Stimulated activated CD8-positive, alpha-beta memory T cell treated with anti-CD3 and anti-CD28 coated beads, Interleukin-4, amount 100 ng/mL, for 24 hours (primary cell): ENCODE measurements at regions not wholly inside any gene's neighbourhood (a gene's known extent, or its start where the extent isn't known, plus 50 kb on each side); places are given as distances from the start of the nearest gene placed in this dataset.
"Not testable (repeated sequence)": the region's sequence is repeated elsewhere in the genome, so short reads cannot be mapped to it uniquely, and the experiment has no call there.

Experiments used
- DNase-seq: peaks from one replicate; pipeline ENCODE4 v3.0.0-alpha.2; 2020; ENCODE audit warnings: low read depth

DNA sequence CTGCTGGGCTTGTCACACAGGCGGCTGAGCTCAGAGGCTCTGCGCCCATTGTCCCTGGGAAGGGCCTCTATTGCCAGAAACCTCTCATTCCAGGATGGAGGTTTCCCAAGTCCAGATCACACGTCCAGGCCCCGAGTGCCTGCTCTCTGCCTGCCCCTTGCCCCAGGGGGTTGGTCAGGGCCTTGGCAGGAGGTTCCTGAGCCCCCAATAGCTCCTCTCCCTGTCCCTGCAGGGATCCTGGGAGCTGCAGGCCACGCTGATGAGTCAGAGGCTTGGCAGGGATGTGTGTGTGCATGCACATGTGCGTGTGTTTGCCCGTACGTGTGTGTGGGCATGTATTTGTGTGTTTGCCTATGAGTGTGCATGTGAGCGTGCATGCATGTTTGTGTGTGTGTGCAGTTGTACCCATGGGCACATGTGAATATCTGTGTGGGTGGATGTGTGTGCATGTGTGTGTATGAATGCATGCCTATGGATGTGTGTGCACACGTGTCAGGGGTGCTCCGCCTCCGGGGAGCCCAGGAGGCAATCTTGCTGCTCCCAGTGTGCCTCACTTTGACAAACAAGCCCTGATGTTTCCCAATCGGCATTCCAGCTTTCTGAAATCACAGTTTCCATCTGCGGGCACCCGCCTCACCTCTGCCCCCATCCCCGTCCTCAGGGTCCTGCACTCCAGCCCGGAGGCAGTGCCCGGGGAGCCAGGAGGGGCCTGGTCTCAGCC is 98.4 kb upstream of the GSE1 start:
- no peak for DNase-seq

DNA sequence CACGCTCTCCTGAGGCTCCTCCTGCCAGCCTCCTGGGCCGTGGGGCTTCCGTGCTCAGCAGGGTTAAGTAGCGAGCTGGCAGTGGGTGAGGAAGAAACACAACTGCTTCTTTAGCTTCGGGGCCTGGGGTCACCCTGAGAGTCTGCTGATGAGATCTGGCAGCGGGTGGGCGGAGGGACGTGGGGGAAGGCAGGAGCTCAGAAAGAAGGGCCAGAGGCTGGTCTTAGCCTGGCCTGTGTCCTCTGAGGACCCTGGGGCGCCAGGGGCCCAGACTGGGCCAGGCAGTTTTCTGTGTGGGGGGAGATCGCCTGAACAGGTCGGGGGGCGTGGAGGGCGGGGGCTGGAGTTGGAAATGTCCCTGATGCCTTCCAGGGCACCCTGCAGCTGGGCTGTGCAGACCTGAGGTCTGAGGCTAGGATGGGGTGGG is 97.8 kb upstream of the GSE1 start:
- DNase-seq, result no peak

DNA sequence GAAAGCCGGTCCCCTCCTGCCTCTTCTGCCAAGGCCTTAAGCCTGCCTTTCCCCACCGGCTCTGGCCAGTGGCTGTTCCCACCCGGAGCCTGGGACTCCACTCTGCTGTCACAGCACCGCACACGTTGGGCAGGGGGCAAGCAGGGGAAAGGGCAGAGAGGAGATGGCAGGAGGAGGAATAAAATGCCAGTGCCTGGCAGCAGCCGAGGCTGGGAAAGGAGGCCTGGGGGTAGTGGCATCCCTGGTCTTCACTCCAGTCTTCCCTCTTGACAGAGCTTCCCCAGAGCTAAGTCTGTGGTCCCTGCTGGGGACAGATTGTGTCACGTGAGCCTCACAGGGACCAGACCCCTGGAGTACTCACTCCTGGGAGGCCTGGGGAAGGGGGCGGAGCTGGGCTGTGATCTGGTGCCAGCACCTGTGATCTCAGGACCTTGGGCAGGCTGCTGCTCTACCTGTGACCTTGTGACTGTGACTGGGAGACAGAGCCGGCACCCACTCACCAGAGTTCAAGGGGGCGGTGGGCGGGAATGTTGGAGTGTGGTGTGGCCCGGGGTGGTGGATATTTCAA is 97.2 kb upstream of the GSE1 start:
- DNase-seq, result no peak

DNA sequence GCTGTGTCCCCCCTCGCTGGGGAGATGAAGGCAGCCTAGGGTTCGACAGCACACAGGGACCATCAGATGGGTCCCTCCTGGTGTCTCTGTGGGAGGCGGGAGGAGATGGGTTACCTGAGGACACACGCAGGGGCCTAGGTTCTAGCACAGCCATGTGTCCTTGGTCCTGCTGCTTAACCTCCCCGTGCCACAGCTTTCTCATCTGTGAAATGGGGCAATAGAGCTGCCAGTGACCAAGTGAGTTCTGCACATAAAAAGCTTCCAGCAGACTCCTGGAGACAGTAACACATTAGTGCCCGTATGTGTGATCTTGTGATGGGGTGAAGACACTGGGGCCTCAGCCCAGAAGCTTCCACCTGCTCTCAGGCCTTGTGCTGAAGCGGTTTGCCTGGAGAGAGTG is 96.0 kb upstream of the GSE1 start:
- DNase-seq, result no peak

DNA sequence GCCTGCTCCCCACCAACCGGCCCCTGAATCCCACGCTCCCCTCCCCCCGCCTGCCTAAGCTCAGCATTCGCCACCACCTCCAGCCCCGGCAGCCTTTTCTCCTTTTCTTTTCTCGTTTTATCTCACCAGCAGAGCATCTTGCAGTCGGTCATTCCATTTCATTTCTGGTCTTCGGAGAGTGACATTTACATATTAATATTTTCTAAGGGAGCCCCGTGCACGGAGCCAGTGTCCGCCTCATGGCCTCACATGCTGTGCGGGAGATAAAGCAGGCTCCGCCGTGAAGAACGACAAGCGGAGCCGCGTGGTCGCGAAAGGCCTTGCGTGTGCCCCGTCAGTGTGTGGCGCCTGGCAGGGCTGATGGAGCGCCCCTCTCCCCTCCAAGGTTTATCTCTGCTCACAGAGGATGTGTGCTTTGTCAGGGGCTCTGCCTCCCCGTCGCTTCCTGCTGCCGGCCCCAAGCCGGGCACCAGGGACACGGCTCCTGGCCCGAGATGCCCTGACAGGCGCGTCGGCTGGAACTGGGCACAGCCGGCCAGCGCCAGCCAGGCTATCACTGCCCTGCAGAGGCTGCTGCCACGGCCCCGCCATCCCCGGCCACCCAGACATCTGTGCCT is 95.5 kb upstream of the GSE1 start:
- DNase-seq, result no peak

DNA sequence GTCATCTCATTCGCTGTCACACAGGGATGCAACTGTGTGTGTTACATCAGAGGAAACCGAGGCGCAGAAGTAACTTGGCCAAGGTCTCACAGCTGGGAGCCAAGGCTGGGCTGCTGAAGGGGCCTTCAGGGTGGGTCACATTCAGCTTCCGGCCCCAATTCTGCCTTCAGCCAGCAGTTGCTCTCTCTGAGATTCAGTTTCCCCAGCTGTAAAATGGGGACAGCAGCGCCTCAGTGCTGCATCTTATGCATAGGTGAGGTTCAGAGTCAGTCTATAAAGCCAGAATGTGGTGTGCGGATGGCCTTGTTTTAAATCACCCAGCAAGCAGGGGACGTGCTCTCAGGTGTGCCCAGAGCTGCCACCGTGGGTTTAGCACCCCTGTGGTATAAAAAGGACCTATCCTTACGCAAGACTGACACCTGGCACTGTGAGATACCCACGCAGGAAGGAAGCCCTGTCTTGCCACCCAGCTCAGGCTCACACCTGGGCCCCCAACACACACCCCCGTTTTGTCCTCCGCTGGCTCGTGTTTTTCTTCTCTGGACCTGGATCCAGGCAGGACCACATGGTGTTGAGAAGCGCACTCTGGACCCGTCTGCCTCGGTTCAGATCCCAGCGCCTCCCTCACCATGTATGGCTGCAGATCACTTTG is 94.6 kb upstream of the GSE1 start:
- no peak for DNase-seq

DNA sequence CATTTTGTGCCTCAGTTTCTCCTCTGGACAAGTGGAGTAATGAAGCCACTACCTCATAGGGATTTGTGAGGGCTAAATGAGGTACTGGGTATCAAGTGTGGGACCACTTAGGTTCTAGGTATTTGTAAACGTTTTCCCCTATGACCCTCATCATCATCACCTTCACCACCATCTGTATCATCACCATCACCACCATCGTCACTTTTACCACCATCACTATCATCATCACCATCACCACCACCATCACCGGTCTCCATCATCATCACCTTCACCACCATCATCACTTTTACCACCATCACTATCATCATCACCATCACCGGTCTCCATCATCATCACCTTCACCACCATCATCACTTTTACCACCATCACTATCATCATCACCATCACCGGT is 94.1 kb upstream of the GSE1 start:
- DNase-seq, result not testable (repeated sequence)

DNA sequence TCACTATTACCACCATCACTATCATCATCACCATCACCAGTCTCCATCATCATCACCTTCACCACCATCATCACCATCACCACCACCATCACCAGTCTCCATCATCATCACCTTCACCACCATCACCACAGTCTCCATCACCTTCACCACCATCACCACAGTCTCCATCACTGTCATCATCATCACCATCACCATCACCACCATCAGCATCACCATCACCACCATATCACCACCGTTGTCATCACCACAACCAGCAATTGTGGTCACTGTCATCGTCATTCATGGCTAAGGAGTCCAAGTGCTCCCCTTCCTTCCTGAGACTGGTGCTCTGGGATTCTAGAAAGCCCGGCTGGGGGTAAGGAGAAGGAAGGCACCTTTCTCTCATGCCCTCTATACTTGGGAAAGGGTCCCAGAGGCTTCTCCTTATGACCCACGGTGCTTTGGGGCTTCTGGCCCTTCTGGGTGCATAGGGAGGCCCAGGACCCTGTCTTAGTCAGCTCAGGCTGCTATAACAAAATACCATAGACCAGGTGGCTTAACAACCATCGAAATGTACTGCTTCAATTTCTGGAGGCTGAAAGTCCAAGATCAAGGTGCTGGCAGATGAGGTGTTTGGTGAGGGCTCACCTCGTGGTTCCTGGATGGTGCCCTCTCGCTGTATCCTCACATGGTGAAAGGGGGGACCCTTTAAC is 93.4 kb upstream of the GSE1 start:
- DNase-seq, result no peak

DNA sequence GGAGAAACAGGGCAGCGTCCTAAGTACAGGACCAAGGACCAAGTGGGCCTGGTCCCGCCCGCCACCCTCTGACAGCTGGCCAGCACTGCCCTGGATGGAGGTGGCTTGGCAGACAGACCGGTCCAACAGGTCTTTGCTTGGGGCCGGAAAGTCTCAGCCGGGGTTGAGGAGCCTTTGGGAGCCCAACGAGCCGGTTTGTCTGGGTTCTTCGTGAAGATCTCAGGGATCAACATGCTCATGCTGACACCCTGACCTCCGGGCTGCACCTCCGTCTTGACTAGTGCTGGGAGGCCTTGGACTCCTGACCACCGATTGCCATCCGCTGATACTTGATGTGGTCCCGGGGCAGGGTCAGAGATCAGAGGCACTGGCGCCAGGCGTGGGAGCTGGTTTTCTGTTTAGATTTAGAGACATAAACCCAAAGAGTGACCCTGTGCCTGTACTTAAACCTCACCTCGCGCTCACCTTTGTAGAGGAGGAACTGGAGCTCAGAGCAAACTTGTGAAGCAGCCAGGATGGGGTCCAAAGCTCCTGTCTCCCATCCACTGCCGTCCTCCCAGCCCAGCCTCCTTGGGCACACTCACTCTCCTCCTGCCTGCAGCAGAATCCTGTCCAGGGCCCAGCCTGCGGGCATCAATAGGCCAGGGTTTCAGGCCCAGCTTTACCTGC is 92.1 kb upstream of the GSE1 start:
- DNase-seq, result no peak

DNA sequence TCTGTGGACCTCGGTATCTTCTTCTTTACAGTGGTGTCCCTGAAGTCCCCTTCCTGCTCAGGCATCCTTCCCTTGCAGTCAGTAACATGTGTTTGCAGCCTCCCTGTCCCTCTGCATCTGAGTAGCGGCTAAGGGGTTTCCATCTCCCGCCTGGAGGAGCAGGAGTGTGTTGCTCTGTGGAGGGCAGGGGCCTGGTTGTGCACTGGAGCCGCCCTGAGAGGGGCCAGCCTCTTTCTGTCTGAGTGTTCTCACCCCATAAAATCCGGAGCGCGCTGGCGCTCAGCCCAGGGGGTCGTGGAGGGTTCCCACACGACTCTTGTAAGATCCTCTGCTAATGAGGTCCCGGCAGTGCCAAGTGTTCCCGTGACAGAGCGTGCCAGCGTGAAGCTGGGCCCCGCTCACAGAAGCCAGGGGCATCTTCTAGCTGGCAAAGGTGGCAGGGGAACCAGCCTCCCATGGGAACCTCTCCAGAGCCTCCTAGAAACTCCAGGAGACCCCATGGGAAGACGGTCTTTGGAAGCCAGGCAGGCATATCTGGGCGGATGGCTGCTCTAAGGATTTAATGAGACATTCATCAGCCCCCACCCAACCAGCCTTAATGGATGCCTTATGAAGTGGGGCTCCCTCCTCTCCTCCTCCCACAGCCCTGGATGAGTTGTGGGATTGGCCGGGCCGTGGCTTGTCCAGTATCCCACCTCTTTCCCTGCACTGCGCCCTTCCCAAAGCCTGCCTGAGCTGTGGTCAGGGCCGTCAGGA is 91.4 kb upstream of the GSE1 start:
- DNase-seq, result no peak

DNA sequence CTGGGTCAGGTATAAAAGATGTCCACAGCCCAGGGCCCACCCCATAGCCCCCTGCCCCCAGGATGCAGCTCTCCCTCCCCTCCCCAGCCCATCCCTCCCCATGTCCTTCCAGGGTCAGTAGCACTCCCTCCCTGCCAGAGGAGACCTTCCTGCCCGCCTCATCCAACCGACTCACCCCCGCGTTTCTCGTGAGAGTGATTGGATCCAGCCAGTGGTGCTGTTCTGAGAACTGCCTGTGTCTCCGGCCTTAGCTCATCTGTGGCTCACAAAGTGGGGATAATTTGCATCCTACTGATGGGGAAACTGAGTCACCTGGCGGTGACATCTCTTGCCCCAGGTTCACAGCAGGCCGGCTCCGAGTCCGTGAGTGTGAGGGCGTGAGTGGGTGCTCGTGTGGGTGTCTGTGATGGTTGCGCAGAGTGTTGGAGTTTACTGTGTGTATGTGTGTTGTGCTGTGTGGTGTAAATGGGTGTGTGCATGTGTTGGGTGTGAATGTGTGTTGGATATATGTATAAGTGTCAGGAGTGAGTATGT is 90.7 kb upstream of the GSE1 start:
- no peak for DNase-seq

DNA sequence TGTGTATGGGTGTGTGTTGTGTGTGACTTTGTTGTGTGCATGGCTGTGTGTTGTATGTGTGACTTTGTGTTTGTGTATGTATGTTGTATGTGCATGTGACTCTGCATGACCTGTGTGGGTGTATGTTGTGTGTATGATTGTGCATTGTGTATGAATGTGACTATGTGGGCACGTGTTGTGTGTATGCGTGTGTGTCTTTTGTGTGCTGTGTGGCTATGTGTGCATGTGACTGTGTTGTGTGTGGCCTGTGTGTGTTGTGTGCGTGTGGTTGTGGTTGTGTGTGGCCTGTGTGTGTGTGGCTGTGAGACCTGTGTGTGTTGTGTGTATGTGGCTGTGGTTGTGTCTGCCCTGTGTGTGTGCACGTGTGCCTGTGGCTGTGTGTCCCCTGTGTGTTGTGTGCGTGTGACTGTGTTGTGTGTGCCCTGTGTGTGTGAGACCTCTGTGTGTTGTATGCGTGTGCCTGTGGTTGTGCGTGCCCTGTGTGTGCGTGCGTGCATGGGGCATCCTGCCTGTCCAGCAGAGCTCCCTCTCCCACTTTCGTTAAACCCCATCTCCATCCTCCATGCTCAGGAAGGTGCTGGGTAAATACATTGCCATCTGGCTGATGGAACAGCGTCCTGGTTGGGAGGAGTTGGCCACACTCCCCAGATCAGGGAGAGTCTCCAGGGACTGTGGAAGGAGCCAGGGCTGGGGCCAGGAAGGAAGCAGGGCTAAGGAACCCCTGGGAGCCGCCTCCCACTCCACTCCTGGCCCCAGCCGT is 90.1 kb upstream of the GSE1 start:
- DNase-seq, result no peak

DNA sequence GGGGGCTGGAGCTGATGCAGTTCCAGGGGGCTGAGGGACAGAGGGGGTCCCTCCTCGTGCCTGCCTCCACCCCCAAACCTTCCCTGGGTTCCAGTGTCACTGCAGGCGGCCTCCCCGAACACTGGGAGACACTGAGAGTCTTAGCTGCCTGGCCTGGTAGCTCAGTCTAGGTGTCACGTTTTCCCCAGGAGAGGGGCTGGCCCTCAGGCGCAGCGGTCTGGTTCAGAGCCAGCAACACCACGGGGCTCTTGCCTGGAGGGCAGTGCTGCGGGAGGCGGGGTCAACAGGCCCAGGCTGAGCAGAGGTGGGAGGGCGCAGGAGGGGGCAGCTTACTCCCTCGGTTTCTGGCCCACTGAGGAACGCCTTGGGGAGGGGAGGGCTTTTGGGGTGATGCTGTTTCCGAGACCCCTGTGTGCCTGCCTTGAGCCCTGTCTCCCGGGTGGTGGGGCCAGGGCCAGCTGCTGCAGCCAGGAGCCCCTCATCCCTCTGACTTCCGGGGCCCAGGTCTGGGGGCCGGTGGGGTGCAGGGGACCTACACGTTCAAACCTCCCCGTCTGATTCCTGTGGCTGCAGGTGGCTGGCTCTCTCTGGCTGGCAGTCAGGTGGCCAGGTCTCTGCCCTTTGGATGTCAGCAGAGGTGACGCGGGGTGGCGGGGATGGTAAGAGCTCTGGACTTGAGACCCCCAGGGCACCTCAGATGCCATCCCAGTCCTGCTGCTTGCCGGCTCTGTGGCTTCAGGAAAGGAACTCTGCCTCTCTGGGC is 89.3 kb upstream of the GSE1 start:
- DNase-seq, result no peak

DNA sequence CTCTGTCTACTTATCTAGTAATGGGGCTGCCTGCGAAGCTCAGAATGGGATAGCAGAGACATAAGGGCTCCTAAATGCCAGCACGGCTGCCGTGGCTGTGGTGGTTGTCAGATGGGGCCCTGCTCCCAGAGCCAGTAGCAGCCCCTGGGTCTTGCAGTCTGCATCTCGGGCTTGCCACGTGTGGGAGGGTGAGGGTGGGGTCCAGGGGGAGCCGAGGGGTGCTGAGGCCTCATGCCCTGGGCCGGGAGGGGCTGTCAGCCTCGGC is 88.8 kb upstream of the GSE1 start:
- no peak for DNase-seq

DNA sequence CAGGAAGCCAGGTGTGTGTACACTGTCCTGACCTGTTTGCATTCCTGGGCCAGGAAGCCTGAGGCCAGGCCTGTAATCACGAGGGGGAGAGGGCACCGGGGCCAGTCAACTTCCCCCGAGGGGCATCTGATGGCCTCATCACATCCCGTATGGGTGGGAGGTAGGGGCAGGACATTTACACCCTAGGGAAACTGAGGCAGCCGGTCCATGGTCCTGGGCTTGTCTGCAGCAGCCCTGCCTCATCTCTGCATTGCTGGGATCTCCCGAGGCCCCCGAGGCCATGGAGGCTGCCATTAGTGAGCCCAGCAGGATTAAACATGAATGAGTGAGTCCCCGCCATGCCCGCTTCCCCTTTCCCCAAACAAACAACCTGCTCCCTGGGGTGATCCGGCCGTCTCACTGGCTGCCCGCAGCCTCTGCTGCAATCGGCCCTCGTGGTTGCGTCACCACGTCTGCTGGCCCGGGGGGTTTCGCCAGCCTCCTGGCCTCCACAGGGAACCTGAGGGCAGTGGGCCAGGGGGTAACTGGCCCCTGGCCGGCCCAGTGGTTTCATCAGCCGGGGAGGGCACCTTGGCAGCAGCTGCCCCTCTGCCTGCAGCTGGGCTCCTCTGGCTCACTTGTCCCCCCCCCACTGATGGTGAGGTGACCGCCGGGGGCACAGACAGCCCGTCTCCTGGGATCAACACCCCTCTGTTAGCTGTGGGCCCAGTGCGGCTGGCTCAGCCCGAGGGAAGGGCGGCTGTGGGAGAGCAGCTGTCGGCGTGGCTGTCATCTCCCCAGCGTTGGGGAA is 88.3 kb upstream of the GSE1 start:
- no peak for DNase-seq

DNA sequence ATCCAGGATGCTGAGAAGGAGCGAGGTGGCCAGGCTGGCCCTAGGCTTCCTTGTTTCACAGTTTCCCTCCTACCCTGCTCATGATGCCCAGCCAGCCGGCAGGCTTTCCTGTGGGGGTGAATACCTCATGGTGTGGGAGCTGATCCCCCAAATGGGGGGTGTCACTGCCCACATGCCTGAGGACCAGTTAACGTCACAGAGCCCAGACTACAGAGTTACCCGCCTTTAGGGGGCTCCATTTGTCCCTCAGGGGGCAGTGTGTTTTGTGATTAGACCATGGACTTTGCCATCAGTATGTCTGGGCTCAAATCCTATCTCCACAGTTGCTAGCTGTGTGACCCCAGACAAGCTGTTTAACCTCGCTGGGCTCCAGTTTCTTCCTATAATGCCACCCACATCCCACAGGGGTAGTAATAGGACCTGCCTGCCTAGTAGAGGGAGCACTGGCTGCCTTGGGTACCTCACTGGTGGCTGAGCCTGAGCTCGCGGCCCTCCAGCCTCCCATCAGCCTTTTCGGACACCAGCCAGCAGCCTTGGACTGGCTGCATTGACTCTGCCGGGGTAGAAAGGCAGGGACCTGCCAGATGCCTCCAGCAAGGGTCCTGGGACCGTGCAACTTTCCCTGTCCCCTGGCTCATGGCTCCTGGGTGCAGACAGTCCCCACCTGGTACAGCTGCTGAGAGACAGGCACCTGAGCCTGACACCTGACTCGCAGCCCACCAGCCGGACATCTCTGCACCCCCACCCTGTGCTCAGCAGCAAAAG is 87.5 kb upstream of the GSE1 start:
- no peak for DNase-seq

DNA sequence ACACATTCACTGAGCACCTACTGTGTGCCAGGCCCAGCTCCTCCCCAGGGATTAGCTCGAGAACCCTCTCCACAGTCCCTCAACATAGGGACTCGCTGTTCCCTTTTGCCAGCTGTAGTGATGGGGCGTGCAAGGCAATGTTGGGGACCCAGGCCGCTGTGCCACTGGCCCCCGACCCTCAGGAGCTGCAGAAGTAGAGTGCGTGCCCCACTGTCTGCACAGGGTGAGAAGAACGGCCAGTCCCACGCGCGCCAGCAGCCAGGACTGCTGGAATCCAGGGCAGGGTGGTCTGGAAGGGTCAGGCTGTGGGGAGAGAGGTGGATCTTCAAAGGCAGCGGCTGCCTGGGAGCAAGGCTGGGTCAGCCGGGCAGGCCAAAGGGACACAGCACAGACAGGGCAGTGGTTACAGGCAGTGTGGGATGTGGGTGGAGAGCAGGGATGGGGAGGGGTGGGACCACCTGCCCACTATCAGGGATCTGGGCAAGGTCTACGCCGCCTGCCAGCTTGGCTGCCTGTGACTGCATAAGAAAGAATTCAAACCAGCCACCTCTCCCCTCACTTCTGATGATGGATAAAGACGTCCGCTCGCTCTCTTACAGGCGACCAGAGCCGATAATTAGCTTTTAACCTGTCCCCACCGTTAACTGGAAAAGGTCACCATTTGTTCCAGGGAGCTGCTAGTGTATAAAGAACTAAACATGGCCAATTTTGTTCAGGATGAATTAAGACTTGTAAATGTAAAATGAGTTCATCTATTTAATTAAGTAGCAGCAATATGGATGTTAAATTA is 86.7 kb upstream of the GSE1 start:
- DNase-seq, result no peak
